Daoy (cell line): ENCODE measurements at regions not wholly inside any gene's neighbourhood (a gene's known extent, or its start where the extent isn't known, plus 50 kb on each side); places are given as distances from the start of the nearest gene placed in this dataset.
A peak's percentile ranks its signal among the peaks of the same experiment; 100 is the strongest.
"Not testable (repeated sequence)": the region's sequence is repeated elsewhere in the genome, so short reads cannot be mapped to it uniquely, and the experiment has no call there.

Experiments used
- DNase-seq: peaks from one replicate; pipeline ENCODE4 v3.0.0-alpha.2; 2015; ENCODE audit warnings: low read depth

DNA sequence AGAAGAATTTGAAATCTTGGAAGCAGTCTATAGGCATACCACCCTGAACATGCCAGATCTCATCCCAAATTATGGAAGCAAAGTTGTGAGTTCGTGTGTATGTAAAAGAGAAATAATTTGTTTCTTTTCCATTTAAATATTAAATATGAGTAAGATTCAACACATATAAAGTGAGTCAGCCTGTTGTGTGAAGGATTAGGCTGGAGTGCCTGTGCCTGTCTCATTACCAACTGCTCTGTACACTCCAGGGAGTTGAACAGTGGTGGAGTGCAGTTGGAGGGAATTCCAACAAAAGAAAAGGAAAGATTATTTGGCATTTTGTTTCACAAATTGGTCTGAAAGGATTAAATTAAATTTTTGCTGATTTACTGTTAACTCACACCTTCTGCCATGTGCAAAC is 435.6 kb downstream of the FAT4 start:
- DNase-seq: no peak

DNA sequence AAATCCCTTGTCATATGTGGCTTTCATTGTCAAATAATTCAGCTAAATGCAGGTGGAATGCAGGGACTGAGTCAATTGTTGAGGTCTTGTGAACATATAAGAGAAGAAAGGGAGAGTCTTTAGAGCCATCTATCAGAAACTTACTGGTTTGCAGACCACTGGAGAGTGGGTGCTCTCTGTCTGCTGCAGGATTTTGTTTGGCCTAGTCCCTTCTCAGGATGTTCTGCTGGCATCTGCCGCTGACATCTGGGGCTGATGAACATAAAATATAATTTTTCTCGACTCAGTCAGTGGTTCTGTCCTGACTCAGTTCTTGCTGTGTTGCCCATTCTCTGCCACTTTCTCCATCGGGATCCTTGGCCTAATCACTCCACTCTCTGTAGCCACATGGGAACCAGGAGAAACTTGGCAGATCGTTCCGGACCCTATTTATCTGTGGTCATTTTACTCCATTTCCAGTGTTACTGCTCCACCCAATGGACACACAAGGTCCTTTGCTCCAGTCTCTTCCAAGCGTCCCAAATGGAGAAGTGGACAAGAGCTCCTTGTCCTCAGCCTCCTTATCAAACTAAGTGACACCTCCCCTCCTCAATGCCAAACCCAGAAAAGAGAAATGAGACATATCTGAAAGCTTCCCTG is 436.2 kb downstream of the FAT4 start:
- peak; percentile 3 for DNase-seq

DNA sequence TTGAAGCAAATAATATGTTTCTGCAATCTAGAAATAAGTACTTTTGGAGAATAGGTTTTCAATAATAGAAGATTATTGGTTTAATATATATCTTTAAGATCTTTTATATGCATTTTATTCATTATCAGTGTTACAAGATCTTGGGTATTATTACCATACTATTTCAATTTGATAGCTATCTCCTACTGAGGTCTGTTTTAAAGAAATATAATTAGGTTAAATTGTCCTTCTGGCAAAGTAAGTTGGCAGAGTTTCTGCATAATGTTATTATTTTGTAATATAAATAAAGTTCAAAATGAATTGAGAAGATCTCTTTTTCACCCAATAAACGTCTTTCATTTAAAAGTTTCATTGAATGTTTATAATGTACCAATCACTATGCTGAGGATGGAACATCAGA is 443.7 kb downstream of the FAT4 start:
- no peak for DNase-seq

DNA sequence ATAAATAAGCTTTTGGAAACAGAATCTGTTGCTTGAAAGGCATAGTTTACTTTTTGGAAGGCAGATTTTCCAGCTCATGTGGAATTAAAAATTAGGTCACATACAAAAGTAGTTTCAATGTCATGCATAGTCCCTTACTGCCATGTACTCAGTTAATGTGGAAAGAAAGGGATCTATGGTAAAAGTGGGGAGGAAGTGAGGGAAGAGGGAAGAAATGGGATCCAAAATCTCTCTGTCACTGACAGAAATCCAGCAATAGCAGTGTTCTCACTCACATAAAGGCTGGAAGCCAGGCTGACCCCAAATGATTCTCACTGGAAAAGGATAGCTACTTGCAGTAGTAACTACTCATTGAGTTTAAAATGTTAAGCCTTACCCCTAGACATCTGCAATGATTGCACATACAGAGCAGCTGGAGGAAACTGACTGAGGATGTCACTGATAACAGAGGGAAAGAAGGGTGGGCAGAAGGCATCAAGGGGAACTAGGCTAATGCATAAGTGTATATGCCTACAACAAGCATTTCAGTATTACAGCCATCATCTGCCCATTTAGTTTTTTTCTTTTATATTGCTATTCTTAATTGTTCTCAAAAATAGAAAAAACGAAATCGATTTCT is 445.6 kb downstream of the FAT4 start:
- no peak for DNase-seq

DNA sequence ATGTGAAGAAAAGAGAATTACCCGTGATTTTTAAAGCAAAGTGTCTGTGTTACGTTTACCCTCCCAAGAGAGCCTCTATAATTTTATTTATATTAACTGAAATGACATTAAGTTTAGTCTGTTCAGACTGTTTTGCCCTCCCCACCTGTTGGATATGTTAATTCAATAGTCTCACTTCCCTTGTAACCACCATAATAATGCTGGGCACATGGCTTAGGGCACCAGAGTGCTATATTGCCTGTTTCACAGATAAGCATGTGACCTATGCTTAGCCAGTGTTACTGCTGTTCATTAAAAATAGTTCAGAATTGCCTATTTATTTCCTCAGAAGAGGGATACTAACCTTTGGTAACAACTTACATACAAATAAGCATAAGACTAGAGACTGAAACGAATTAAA is 446.2 kb downstream of the FAT4 start:
- no peak for DNase-seq

DNA sequence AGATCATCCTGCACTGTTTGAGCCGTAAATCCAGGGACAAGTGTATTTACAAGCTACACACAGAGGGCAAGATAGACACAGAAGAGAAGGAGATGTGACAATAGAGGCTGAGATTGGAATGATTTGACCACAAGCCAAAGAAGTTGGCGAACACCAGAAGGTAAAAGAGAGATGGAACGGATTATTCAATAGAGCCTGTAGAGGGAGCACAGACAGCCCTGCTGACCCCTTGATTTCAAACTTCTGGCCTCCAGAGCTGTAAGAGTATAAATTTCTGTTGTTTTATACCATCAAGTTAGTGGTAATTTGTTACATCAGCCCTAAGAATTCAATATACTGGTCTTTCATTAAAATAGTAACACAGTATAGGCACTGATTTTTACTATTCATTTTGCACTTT is 447.8 kb downstream of the FAT4 start:
- no peak for DNase-seq

DNA sequence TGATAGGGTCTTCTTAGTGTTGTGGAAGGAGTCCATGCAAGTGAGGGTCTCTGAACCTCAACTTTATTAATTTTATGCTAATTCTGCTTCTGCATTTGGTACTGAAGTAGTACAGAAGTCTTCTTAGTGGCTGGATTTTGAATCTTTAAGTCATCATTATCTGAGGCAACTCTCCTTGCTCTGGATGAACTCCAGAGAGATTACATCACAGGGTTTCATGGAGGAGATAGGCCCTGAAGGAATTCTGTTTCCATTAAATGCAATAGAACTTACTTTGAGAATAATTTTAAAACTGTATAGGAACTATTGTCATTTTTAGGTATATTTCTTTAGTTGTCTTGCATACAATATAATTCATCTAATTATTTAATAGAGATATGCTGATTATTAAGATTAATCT is 451.2 kb downstream of the FAT4 start:
- no peak for DNase-seq

DNA sequence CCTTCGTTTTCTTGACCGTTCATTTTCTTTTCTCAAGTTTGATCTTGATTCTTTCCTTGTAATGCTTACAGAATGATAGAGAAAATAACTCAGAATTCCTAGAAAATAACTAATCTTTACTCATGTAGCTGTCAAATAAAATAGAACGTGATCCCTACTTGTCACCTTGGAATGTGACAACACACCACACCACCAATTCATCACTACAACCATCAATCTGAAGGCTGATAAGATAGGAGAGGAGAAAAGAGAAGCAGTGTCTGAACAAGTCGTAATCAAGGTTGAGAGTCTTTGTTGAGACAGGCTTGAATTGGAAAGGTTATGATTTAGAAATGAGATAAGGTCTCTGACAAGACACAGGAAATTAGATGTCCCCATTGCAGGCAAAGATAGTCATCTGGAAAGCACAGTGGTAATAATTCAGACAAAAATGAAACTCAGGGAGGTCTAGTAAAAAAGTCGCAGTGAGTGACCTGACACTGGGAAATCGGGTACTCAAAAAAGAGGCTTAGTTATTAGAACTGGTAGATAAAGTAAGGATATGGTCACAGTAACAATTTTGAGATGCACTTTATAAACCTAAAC is 456.2 kb downstream of the FAT4 start:
- no peak for DNase-seq

DNA sequence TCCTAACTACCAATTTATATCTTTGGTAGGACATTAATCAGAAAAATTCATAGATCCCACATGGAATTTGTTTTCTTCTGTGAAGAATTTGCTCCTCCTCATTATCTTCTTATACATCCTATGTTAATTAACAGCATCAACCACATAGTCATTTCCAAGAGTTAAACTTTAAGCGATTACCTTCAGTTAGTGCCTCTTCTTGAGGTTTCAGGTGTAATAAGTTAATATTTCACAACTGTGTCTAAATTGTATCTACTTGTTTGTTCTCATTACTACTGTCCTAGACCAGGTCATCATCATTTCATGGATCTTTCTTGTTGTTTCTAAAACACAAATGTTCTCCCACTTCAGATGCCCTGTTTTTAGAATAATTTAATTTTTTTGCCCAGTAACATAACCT is 457.9 kb downstream of the FAT4 start:
- no peak for DNase-seq

DNA sequence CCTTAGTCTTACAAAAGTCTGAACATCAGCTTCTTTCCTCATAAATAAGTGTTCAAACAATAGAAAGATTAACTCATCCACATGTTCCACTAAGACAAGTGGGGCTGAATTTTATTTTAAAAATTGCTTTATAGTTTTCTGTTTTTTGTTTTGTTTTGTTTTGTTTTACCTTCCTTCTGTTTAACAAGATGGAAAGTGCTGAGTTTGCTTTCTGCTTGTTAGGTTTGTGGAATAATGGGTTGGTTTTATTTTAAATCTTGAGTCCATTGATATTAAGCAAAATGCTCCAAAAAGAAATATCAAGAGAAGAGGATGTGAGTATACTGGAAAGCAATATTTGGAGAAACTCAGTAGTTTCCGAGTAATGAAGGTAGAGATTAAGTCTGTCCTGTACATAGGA is 458.7 kb downstream of the FAT4 start:
- DNase-seq: no peak

DNA sequence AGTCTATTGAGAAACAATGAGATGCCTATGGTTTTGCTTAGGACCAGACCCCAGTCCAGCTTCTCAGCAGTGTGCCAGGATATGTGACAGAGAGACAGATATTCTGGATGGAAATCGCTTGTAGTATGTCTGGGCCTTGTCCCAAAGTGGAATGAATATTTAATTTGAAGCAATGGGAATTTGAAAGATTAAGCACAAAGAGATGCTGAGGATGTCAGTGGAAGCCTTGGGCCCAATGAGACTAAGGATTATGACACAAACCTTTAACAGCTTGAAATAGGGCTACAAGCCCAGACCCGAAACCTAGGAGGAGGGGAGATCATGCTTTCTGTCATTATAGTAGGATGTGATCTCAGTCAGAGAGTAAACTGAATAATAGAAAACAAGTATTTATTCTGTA is 459.2 kb downstream of the FAT4 start:
- no peak for DNase-seq

DNA sequence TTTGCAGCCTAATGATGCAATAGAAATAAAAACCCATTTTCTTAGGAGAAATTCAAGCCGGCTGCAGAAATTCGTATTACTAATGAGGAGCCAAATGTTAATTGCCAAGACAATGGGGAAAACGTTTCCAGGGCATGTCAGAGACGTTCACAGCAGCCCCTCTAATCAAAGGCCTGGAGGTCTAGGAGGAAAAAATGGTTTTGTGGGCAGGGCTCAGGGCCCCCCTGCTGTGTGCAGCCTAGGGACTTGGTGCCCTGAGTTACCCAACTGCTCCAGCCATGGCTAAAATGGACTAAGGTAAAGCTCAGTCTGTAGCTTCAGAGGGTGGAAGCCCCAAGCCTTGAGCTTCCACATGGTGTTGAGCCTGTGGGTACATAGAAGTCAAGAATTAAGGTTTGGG is 461.4 kb downstream of the FAT4 start:
- no peak for DNase-seq

DNA sequence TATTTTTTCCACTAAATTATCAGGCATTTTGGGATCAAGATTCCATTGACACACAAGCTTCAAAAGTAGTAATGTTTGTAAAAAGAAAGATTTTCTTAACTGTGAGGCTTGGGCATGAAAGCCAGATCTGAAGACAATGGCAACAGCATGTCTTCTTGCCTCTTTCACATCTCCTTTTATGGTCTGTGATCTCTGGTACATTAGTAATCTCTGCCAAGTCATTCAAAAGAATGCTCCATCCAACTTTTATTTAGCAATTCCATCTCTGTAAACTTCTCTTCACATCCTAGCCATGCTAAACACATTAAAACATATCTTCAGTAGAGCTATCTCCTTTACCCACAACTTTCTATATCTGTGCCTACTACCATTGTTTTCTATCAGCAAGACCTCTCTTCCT is 465.4 kb downstream of the FAT4 start:
- no peak for DNase-seq

DNA sequence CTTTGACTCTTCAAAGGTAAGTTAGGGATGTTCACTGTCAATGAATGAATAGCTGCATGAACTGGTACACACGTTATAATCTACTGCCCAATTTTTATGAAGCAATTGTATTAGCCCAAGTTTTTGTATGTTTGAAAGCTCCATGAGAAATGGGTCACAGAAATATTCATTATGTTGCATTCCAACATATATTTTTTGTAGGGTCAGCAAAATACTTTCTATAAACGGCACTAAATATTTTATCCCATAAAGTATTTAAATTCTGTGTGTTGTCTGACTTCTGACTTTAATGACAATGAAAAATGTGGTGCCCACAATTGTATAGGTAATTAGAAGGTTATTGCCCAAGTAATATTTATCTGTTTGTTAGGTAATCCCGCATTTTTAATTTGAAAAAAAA is 466.0 kb downstream of the FAT4 start:
- no peak for DNase-seq

DNA sequence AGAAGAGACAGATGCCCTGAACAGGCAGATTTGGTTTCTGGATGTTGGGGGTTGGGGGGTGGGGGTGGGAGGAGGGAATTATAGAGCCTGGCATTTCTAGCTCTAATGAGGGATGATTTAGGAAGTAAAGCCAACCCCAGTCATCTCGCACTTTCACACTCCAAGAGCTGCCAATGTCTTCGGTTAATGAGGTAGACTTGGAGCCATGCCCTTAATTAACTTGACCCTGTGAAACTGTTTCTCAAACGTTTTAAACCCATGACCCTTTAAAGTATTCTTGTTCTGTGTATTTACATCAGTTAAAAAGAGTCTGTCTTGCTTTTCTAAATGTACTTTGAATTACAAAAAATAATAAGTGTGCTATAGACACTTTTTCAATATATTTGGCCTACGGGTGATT is 466.9 kb downstream of the FAT4 start:
- DNase-seq: no peak

DNA sequence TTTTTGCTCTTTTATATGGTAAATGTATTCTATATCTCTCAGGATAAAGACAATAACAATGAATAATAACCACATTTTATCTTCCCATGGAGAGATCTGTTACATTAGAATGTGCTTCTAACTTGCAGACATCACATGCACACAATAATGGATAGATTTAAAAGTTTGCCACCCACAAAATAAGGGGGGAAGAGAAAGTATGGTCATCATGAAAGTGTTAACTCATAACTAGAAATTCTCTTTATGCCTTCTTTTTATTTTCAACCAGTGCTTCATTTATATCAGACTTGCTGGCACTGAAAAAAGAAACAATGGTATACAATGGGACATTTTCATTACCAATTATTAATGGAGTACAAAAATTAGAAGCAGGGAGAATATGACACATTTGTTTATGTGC is 470.0 kb downstream of the FAT4 start:
- no peak for DNase-seq

DNA sequence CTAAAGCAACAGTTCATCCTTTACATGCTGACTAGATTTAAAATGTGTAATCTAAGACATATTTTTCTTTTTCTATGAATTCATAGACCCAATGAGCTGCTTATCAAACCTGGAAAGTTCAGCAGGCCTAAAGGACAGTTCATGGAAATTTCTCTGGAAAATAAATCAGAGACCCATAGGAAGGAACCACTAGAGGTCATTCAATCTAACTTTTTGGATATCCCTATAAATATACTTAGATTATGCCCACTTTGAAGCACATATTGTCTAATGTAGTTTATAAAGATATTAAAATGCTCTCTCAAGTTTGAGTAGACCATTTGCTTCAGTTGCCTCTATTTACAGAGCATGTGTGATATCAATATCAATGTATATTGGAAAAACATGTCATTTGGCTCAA is 473.0 kb downstream of the FAT4 start:
- DNase-seq: no peak

DNA sequence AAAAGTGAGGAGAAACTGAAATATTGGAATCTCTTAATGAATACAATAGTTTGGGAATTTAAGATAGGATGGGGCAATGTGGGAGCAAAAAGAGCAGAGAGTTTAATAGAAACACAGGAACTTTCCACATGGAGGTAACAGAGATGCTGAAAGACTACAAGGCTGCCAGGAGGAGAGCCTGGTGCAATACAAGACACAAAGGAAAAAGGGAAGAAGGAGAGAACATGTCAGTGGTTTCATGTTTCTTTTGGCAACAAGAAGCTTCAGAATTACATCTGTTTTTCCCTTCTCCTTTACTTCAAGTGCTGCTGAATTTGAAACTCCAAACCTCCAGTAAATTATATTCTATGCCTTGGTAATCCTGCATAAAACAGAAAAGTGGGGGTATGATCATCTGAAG is 474.3 kb downstream of the FAT4 start:
- no peak for DNase-seq

DNA sequence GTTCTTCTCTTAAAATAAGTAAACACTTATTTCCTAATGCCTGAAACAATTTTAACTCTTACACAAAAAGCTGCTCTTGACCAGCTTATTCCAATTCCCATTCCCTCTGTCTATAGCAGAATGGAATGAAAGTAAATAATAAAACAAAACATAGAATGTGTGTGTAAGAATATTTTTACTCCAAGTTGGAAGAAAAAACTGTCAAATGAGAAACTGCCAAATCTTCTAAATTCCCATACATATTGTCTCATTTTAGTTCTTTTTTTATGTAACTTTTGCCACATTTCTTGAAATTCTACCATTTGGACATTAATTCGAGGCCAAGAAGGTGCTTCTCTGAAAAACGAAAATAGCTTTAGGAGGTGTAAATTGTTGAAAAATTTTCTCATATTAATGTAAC is 477.1 kb downstream of the FAT4 start:
- no peak for DNase-seq

DNA sequence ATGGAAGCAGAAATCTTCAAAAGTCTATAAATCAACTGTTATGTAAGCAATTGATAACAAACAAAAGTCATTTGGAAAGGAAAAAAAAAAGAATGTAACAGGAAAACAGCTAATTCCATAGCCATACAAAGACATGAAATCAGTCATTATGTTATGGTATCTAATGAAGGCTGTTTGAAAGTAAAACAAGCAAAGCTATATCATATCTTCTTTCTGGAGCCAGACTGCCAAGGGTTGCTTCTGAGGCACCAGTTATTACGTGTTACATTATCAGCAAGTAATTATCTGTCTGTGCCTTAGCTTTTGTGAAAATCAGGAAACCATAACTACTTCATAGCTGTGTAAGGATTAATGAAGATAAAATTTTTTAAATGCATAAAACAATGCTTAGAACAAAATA is 480.2 kb downstream of the FAT4 start:
- DNase-seq: no peak

DNA sequence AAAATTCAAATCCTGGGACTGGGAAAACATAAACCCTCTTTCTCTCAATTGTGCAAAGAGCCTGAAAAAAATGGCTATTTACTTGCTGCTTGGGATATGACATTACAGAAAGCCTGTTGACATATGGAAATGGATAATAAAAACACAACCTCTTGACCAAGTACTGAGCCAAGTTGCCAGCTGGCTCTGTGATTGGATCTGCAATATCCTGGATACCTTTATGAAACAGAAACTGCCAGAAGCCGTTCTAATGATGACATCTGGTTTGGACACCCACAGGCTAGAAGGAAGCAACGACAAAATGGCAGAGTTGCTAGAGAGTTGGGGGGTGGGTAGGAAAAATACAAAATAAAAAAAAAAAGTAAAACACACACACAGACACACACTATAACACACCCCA is 481.4 kb downstream of the FAT4 start:
- DNase-seq: no peak

DNA sequence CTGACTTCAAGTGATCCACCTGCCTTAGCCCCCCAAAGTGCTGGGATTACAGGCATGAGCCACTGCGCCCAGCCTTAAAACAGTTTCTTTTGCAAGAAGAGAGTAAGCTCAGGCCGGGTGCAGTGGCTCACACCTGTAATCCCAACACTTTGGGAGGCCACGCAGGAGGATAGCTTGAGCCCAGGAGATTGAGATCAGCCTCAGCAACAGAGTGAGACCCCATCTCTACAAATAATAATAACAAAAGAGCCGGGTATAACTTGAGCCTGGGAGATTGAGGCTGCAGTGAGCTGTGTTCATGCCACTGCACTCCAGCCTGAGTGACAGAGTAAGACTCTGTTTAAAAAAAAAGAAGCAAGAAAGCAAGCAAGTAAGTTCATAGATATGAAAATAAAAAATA is 482.9 kb downstream of the FAT4 start:
- DNase-seq: not testable (repeated sequence)

DNA sequence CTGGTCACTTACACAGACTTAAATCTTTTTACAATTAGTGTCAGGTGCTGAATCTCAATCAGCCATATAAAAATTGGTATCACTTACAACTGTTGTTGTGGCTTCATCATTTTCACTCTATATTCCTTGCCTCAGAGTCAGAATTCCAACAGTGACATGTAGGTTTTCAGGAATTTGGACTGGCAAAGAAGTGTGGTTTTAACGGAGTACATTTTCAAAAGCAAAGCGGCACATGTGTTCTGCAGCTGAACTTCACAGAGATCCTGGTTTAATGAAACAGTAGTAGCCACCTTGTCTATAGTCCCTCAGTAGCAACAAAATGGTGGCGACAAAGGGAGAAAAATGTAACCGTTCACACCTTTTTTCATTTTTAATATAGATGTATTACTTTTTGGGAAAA is 486.6 kb downstream of the FAT4 start:
- no peak for DNase-seq

DNA sequence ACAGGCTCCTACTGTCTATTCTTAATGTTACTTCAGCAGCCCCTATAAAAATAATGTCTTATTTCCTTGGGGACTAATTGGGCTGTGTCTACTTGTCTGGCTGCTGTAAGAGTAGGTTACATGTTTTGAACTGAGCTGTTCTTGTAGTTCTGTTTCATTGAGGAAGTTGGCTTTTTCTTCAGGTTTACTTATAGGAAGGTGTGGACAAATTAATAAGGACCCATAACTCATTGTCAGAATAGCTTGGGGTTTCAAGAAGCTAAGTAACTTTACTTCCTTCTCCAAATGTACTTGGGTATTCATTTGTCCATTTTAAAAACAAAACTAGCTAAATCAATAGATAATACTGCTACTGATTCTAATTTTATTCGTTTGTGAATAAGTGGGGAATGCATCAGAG is 487.2 kb downstream of the FAT4 start:
- no peak for DNase-seq
